ENCODE measurements at regions not wholly inside any gene's neighbourhood (a gene's known extent, or its start where the extent isn't known, plus 50 kb on each side); places are given as distances from the start of the nearest gene placed in this dataset.

- Histone ChIP-seq H3K4me1 (no peaks in the 10 kb centered on the region), H3K27ac (no peak overlapping the region), H3K36me3 (no peaks in the 10 kb centered on the region), H3K27me3 (no peaks in the 10 kb centered on the region), H3K4me3 (no peak overlapping the region), H3K9me3 (peaks cover 0 to 7% (median 3%) of the 10 kb centered on the region in 4 donors)
- 87 to 91% methylated on average over 5 of the region's 5 CpGs for WGBS, 2 donors
- ATAC-seq (ENCODE audit: low FRiP score in 2 of 2), result no peak
- no peak for DNase-seq
- TF ChIP-seq POLR2AphosphoS5 (IDR thresholded peaks at IDR 0.05), result no peak
- no peak for TF ChIP-seq CTCF (IDR thresholded peaks at IDR 0.05)
- no peak for TF ChIP-seq POLR2A (IDR thresholded peaks at IDR 0.05)
- no peak for TF ChIP-seq EP300 (IDR thresholded peaks at IDR 0.05)
These were observed 694.6 kb downstream of the SUCLG1 start for GRCh38 chr2:83764447-83765005.

- H3K27ac ChIP-seq, result no peak overlapping the region
- no peak for DNase-seq
- H3K9me3 ChIP-seq, result peaks cover 0 to 7% (median 3%) of the 10 kb centered on the region in 4 donors
- 73 to 74% methylated on average over 2 of the region's 2 CpGs for WGBS, 2 donors
- H3K4me1 ChIP-seq, result no peaks in the 10 kb centered on the region
- no peaks in the 10 kb centered on the region for H3K36me3 ChIP-seq
- no peak for ATAC-seq (ENCODE audit: low FRiP score in 2 of 2)
- H3K4me3 ChIP-seq, result no peak overlapping the region
- H3K27me3 ChIP-seq, result no peaks in the 10 kb centered on the region
- no peak for TF ChIP-seq EP300 (IDR thresholded peaks at IDR 0.05)
- TF ChIP-seq CTCF (IDR thresholded peaks at IDR 0.05), result no peak
- no peak for TF ChIP-seq POLR2A (IDR thresholded peaks at IDR 0.05)
These were observed 701.8 kb downstream of the SUCLG1 start for GRCh38 chr2:83757329-83757728.

- Histone ChIP-seq H3K27ac (no peak overlapping the region), H3K4me3 (no peak overlapping the region), H3K36me3 (no peaks in the 10 kb centered on the region), H3K4me1 (no peaks in the 10 kb centered on the region), H3K27me3 (no peaks in the 10 kb centered on the region), H3K9me3 (peaks cover 0 to 5% (median 2%) of the 10 kb centered on the region in 4 donors)
- TF ChIP-seq CTCF (IDR thresholded peaks at IDR 0.05), result no peak
- TF ChIP-seq EP300 (IDR thresholded peaks at IDR 0.05), result no peak
- no peak for TF ChIP-seq POLR2AphosphoS5 (IDR thresholded peaks at IDR 0.05)
- TF ChIP-seq POLR2A (IDR thresholded peaks at IDR 0.05), result no peak
- 85 to 90% methylated on average over 1 of the region's 1 CpG for WGBS, 2 donors
- no peak for DNase-seq
- no peak for ATAC-seq (ENCODE audit: low FRiP score in 2 of 2)
These were observed 702.9 kb downstream of the SUCLG1 start for GRCh38 chr2:83756219-83756618.

- TF ChIP-seq POLR2AphosphoS5 (IDR thresholded peaks at IDR 0.05) (no peak), POLR2A (IDR thresholded peaks at IDR 0.05) (no peak), EP300 (IDR thresholded peaks at IDR 0.05) (no peak), CTCF (IDR thresholded peaks at IDR 0.05) (no peak)
- Histone ChIP-seq H3K36me3 (no peaks in the 10 kb centered on the region), H3K27me3 (no peaks in the 10 kb centered on the region), H3K4me1 (no peaks in the 10 kb centered on the region), H3K9me3 (no peaks in the 10 kb centered on the region), H3K27ac (no peak overlapping the region), H3K4me3 (no peak overlapping the region)
- DNase-seq (no peak), ATAC-seq (ENCODE audit: low FRiP score in 2 of 2) (no peak)
- WGBS, 2 donors, result 78% methylated on average over 6 of the region's 6 CpGs
These were observed 711.9 kb downstream of the SUCLG1 start for GRCh38 chr2:83747141-83747540.

GRCh38 chr2:83744855-83745254, 714.2 kb downstream of the SUCLG1 start:
- DNase-seq (no peak), ATAC-seq (ENCODE audit: low FRiP score in 2 of 2) (no peak)
- Histone ChIP-seq H3K27me3 (no peaks in the 10 kb centered on the region), H3K4me1 (no peaks in the 10 kb centered on the region), H3K9me3 (peaks cover 0 to 7% (median 3%) of the 10 kb centered on the region in 4 donors), H3K27ac (no peak overlapping the region), H3K4me3 (no peak overlapping the region), H3K36me3 (no peaks in the 10 kb centered on the region)
- TF ChIP-seq POLR2A (IDR thresholded peaks at IDR 0.05) (no peak), CTCF (IDR thresholded peaks at IDR 0.05) (no peak), EP300 (IDR thresholded peaks at IDR 0.05) (no peak), POLR2AphosphoS5 (IDR thresholded peaks at IDR 0.05) (no peak)
- WGBS, 2 donors, result 90 to 92% methylated on average over 4 of the region's 4 CpGs

Data from upper lobe of left lung (tissue), 6 donors.